Retinal pigment epithelial cell (primary cell): ENCODE measurements at regions not wholly inside any gene's neighbourhood (a gene's known extent, or its start where the extent isn't known, plus 50 kb on each side); places are given as distances from the start of the nearest gene placed in this dataset.

Experiments
- DNase-seq: peaks from one replicate; pipeline ENCODE4 v3.0.0-alpha.2; 2010; ENCODE audit warnings: low read depth
- H3K4me3 ChIP-seq: 2 replicates; pipeline ENCODE4 v1.5.1; 2011; ENCODE audit warnings: mild to moderate bottlenecking, low read length, control low read depth, moderate library complexity
- CTCF ChIP-seq: conservative IDR thresholded peaks from 2 replicates; pipeline ENCODE4 v1.5.1; 2011; ENCODE audit warnings: low read depth, low read length, control low read depth, inconsistent platforms

DNA sequence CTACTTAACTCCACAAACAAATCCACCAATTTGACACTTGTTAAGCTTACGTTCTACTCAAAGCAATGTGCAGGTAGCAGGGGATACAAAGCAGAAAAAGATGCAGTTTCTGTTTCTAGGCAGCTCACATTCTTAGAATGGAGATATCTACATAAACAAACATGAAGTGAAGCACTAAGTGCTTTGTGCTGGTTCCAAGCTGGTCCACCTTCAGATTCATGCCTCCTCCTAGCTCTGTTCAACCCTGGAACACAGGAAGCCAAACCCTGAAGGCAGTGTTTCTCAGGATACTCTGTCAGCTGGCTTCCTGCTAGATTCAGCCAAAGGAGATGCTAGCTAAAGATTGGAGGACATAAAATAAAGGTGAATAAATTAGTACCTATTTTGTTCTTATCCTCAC lies 55.3 kb upstream of the NOL4 start:
- H3K4me3 ChIP-seq: no peak overlapping the region
- no peak for TF ChIP-seq CTCF
- DNase-seq: no peak

DNA sequence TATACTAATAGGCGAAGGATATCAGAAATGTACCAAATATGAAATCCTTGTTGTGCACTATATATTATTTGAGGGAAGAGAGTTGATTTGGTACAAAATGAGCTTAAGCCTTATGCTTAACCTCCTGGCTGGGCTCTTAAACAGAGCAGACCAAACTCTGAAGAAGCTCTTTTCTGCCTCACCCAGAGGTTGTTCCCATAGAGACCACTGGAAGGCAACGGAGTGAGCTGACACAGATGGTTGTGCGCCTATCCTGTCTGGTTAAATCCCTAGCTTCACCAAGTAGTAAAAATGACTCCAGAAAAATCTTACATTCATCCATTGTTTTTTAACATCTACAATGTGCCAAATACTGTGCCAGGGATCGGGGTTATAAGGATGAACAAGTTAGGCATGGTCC lies 55.9 kb upstream of the NOL4 start:
- DNase-seq: no peak
- no peak for TF ChIP-seq CTCF
- no peak overlapping the region for H3K4me3 ChIP-seq

DNA sequence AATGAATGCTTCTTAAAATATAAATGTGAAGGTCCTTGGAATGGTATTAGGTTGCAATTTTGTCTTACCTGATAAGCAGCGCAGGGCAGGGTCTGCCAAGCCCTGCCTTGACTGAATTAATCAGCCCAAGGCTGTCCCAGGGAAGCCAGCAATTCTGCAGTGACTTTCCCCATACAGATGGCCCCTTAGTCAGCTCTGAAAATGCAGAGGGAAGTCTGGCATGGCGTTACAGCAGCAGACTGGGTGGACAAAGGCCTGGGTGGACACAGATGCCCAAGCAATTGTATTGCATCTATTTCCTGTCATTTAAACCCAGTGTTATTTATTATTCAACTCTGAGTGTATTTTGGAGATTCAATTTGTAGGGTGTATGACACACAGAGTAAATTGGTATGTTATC lies 56.6 kb upstream of the NOL4 start:
- H3K4me3 ChIP-seq: no peak overlapping the region
- no peak for TF ChIP-seq CTCF
- no peak for DNase-seq

DNA sequence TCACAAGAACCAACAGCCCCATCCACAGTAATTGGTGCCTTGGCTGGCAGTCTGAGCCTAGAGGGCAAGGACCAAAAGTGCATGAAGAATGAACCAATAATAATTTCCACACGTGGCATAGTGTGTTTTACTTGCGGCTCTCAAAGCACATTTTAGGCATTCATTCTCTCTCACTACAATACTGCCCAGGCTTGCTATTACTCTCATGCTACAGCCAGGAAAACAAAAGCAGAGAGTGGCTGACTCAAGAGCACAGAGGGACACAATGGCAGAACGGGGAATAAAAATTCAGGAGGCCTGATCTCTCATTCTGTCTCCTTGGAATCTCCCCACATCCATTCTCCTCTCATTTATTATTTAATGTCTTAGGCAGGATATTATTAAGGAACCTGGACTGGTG lies 57.0 kb upstream of the NOL4 start:
- TF ChIP-seq CTCF: no peak
- no peak for DNase-seq
- no peak overlapping the region for H3K4me3 ChIP-seq

DNA sequence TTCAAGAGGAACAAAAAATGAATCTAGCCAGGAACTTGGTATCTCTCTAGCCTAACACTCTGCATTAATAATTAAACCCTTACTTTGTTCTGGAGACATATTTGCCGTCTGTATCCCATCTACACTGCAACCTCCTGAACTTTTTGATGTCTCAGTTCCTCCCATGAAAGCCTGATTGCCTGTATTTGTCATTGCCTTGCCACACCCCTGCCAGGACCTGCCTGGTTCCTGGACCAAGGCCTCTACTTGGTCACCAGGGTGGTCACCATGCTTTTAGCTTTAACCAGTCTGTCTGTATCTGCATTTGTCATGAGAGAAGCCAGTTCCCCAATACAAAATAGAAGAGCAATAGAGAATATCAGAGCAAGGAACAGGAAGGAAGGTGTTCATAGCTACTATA lies 58.8 kb upstream of the NOL4 start:
- no peak for TF ChIP-seq CTCF
- DNase-seq: no peak

GRCh38 chr18:34287825-34288224 lies 63.1 kb upstream of the NOL4 start:
- TF ChIP-seq CTCF: no peak
- no peak for DNase-seq
- H3K4me3 ChIP-seq: no peak overlapping the region

More for the DNA sequence above, 58.8 kb upstream of the NOL4 start:
- H3K4me3 ChIP-seq: no peak overlapping the region

DNA sequence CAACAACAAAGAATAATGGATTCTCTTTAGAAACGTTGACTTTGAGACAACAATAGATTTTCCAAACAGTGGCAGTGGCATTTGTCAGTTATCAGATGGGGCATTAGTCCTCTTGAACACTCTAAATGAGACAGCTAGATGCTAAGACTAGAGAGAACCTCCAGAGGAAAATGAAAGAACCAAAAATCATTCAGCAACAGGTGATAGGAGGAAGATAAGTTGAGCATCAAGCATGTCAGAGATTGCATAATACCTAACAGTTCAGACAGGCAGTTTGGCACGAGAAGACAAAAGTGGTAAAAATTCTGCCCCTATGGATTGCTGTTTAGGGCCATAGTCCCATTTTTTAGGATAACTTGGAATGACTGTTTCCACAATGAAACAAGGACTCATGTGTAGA lies 67.9 kb upstream of the NOL4 start:
- TF ChIP-seq CTCF: no peak
- DNase-seq: no peak
- H3K4me3 ChIP-seq: no peak overlapping the region
